ENCODE measurements at regions not wholly inside any gene's neighbourhood (a gene's known extent, or its start where the extent isn't known, plus 50 kb on each side); places are given as distances from the start of the nearest gene placed in this dataset.

- in situ Hi-C loops (cut with MboI; ENCODE audit: low sequenced_read_pairs) = no loop called here
Measured at GRCh38 chr18:8962855-8963635, 139.5 kb upstream of the NDUFV2 start.

GRCh38 chr18:8963876-8964275 is 138.6 kb upstream of the NDUFV2 start:
- in situ Hi-C loops (cut with MboI; ENCODE audit: low sequenced_read_pairs) = no loop called here

- in situ Hi-C loops (cut with MboI; ENCODE audit: low sequenced_read_pairs) = no loop called here
Measured at GRCh38 chr18:8965398-8965797, 137.1 kb upstream of the NDUFV2 start.

GRCh38 chr18:8966821-8967220 is 135.7 kb upstream of the NDUFV2 start:
- in situ Hi-C loops (cut with MboI; ENCODE audit: low sequenced_read_pairs) = no loop called here

- in situ Hi-C loops (cut with MboI; ENCODE audit: low sequenced_read_pairs) = no loop called here
Measured at GRCh38 chr18:8967573-8967972, 134.9 kb upstream of the NDUFV2 start.

- in situ Hi-C loops (cut with MboI; ENCODE audit: low sequenced_read_pairs) = no loop called here
Measured at GRCh38 chr18:8969639-8970390, 132.7 kb upstream of the NDUFV2 start.

GRCh38 chr18:8970843-8971242 is 131.7 kb upstream of the NDUFV2 start:
- in situ Hi-C loops (cut with MboI; ENCODE audit: low sequenced_read_pairs) = no loop called here

GRCh38 chr18:8972116-8972515 is 130.4 kb upstream of the NDUFV2 start:
- in situ Hi-C loops (cut with MboI; ENCODE audit: low sequenced_read_pairs) = no loop called here

- in situ Hi-C loops (cut with MboI; ENCODE audit: low sequenced_read_pairs) = no loop called here
Measured at GRCh38 chr18:8974279-8974678, 128.2 kb upstream of the NDUFV2 start.

GRCh38 chr18:8974696-8975095 is 127.8 kb upstream of the NDUFV2 start:
- in situ Hi-C loops (cut with MboI; ENCODE audit: low sequenced_read_pairs) = loop anchor here (25.0 kb wide), 1 partner anchor 287 kb away; no protein-coding TSS in a partner anchor

- in situ Hi-C loops (cut with MboI; ENCODE audit: low sequenced_read_pairs) = loop anchor here (25.0 kb wide), 1 partner anchor 288 kb away; no protein-coding TSS in a partner anchor
Measured at GRCh38 chr18:8975624-8976023, 126.9 kb upstream of the NDUFV2 start.

GRCh38 chr18:8976606-8977005 is 125.9 kb upstream of the NDUFV2 start:
- in situ Hi-C loops (cut with MboI; ENCODE audit: low sequenced_read_pairs) = loop anchor here (25.0 kb wide), 1 partner anchor 289 kb away; no protein-coding TSS in a partner anchor

- in situ Hi-C loops (cut with MboI; ENCODE audit: low sequenced_read_pairs) = loop anchor here (25.0 kb wide), 1 partner anchor 290 kb away; no protein-coding TSS in a partner anchor
Measured at GRCh38 chr18:8977166-8977565, 125.3 kb upstream of the NDUFV2 start.

GRCh38 chr18:8977701-8978100 is 124.8 kb upstream of the NDUFV2 start:
- in situ Hi-C loops (cut with MboI; ENCODE audit: low sequenced_read_pairs) = loop anchor here (25.0 kb wide), 1 partner anchor 290 kb away; no protein-coding TSS in a partner anchor

GRCh38 chr18:8978394-8978793 is 124.1 kb upstream of the NDUFV2 start:
- in situ Hi-C loops (cut with MboI; ENCODE audit: low sequenced_read_pairs) = loop anchor here (25.0 kb wide), 1 partner anchor 291 kb away; no protein-coding TSS in a partner anchor

GRCh38 chr18:8979258-8979988 is 123.1 kb upstream of the NDUFV2 start:
- in situ Hi-C loops (cut with MboI; ENCODE audit: low sequenced_read_pairs) = loop anchor here (25.0 kb wide), 1 partner anchor 292 kb away; no protein-coding TSS in a partner anchor

GRCh38 chr18:8980496-8980895 is 122.0 kb upstream of the NDUFV2 start:
- in situ Hi-C loops (cut with MboI; ENCODE audit: low sequenced_read_pairs) = loop anchor here (25.0 kb wide), 1 partner anchor 293 kb away; no protein-coding TSS in a partner anchor

GRCh38 chr18:8980918-8981317 is 121.6 kb upstream of the NDUFV2 start:
- in situ Hi-C loops (cut with MboI; ENCODE audit: low sequenced_read_pairs) = loop anchor here (25.0 kb wide), 1 partner anchor 294 kb away; no protein-coding TSS in a partner anchor

- in situ Hi-C loops (cut with MboI; ENCODE audit: low sequenced_read_pairs) = loop anchor here (25.0 kb wide), 1 partner anchor 295 kb away; no protein-coding TSS in a partner anchor
Measured at GRCh38 chr18:8982416-8983183, 119.9 kb upstream of the NDUFV2 start.

- in situ Hi-C loops (cut with MboI; ENCODE audit: low sequenced_read_pairs) = loop anchor here (25.0 kb wide), 1 partner anchor 296 kb away; no protein-coding TSS in a partner anchor
Measured at GRCh38 chr18:8983195-8983594, 119.3 kb upstream of the NDUFV2 start.

Measured in HL-60/S4 treated with phorbol 12-myristate 13-acetate at 8.2 ng/mL for 4 days and 3 days (cell line).